MM.1S (cell line): ENCODE measurements at regions not wholly inside any gene's neighbourhood (a gene's known extent, or its start where the extent isn't known, plus 50 kb on each side); places are given as distances from the start of the nearest gene placed in this dataset.

Experiments
- DNase-seq: peaks from one replicate; pipeline ENCODE4 v3.0.0-alpha.2; 2015
- H2AFZ ChIP-seq: fragments of 300-600 bp; sonication (generic); 2 replicates; pipeline ENCODE4 v1.6.0; 2016; ENCODE audit warnings: antibody characterized with exemption, low read length
- H3F3A ChIP-seq: fragments of 300-600 bp; sonication (generic); 2 replicates; pipeline ENCODE4 v1.6.1; 2016; ENCODE audit warnings: mild to moderate bottlenecking, antibody characterized with exemption, low read length, moderate library complexity, mixed read lengths; ENCODE audit not compliant: insufficient read depth
- H3K27ac ChIP-seq: fragments of 300-600 bp; sonication (generic); 2 replicates; pipeline ENCODE4 v1.5.1; 2016; ENCODE audit warnings: mild to moderate bottlenecking, low read length
- H3K27me3 ChIP-seq: fragments of 300-600 bp; sonication (generic); replicated peaks from 2 replicates; pipeline ENCODE4 v1.6.0; 2016; ENCODE audit warnings: low read length; ENCODE audit not compliant: insufficient read depth
- H3K36me3 ChIP-seq: fragments of 300-600 bp; sonication (generic); replicated peaks from 2 replicates; pipeline ENCODE4 v1.6.1; 2016; ENCODE audit warnings: mild to moderate bottlenecking, low read length, mixed read lengths; ENCODE audit not compliant: insufficient read depth
- H3K4me1 ChIP-seq: fragments of 300-600 bp; sonication (generic); 2 replicates; pipeline ENCODE4 v1.6.1; 2016; ENCODE audit warnings: low read length, mixed read lengths
- H3K4me2 ChIP-seq: fragments of 300-600 bp; sonication (generic); 2 replicates; pipeline ENCODE4 v1.6.0; 2016; ENCODE audit warnings: low read depth, low read length
- H3K4me3 ChIP-seq: fragments of 300-600 bp; sonication (generic); 2 replicates; pipeline ENCODE4 v1.5.1; 2016; ENCODE audit warnings: low read length, mixed read lengths
- H3K79me2 ChIP-seq: fragments of 300-600 bp; sonication (generic); 2 replicates; pipeline ENCODE4 v1.6.1; 2016; ENCODE audit warnings: mixed run types, low read length, mixed read lengths
- H3K9ac ChIP-seq: fragments of 300-600 bp; sonication (generic); 2 replicates; pipeline ENCODE4 v1.6.1; 2016; ENCODE audit warnings: low read length, mixed read lengths
- H3K9me2 ChIP-seq: fragments of 300-600 bp; sonication (generic); replicated peaks from 2 replicates; pipeline ENCODE4 v1.6.1; 2016; ENCODE audit warnings: mild to moderate bottlenecking, low read length, mixed read lengths; ENCODE audit not compliant: insufficient read depth
- H3K9me3 ChIP-seq: fragments of 300-600 bp; sonication (generic); replicated peaks from 2 replicates; pipeline ENCODE4 v1.6.1; 2016; ENCODE audit warnings: mild to moderate bottlenecking, low read length, mixed read lengths; ENCODE audit not compliant: insufficient read depth
- H4K20me1 ChIP-seq: fragments of 300-600 bp; sonication (generic); 2 replicates; pipeline ENCODE4 v1.6.1; 2016; ENCODE audit warnings: mild to moderate bottlenecking, low read length, moderate library complexity, mixed read lengths; ENCODE audit not compliant: insufficient read depth
- CTCF ChIP-seq: fragments of 300-600 bp; sonication (generic); IDR thresholded peaks from 2 replicates; pipeline ENCODE4 v1.5.1; 2016; ENCODE audit warnings: antibody characterized with exemption, low read length, mixed read lengths
- EZH2 ChIP-seq: fragments of 300-600 bp; sonication (generic); optimal IDR thresholded peaks from 2 replicates; pipeline ENCODE3; 2017; ENCODE audit warnings: low read depth, mild to moderate bottlenecking, antibody characterized with exemption, low read length, mixed read lengths
- EZH2phosphoT487 ChIP-seq: fragments of 300-600 bp; sonication (generic); IDR thresholded peaks from 2 replicates; pipeline ENCODE4 v1.6.1; 2018; ENCODE audit warnings: antibody characterized with exemption, low read length

DNA sequence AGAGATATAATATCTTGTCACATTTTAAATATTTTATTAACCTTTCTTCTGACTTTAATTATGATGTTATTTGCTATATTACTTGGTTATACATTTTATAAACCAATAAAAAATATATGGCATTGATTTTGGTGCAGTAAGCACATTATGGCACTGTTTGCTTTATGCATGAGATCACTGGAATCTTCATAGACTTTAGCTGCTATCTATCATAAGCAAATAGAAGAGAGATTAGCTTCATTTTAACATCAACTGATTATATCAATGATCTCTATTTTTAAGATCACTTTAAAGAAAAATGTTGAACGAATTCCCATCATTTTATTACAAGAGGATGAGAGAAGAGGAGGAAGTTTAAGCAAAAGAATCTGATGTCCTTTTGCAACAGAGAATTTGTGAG, 58.6 kb upstream of the CDK1 start:
- DNase-seq = no peak

GRCh38 chr10:60718886-60719285, 59.4 kb upstream of the CDK1 start:
- Histone ChIP-seq H3K27me3 (no peaks in the 10 kb centered on the region), H3K4me2 (no peak overlapping the region), H4K20me1 (no peaks in the 10 kb centered on the region), H3K9me3 (no peaks in the 10 kb centered on the region), H3K79me2 (no peaks in the 10 kb centered on the region), H3K27ac (no peak overlapping the region), H3K4me1 (peaks cover 17% of the 10 kb centered on the region), H3K9me2 (no peaks in the 10 kb centered on the region), H3F3A (peaks cover 8% of the 10 kb centered on the region), H3K9ac (no peak overlapping the region), H2AFZ (no peak overlapping the region), H3K4me3 (no peak overlapping the region), H3K36me3 (no peaks in the 10 kb centered on the region)
- no peak for DNase-seq
- TF ChIP-seq EZH2phosphoT487 (no peak), EZH2 (no peak), CTCF (no peak)

More for the DNA sequence above, 58.6 kb upstream of the CDK1 start:
- no peak overlapping the region for H3K4me3 ChIP-seq
- H2AFZ ChIP-seq = no peak overlapping the region
- H3K4me2 ChIP-seq = no peak overlapping the region
- H3F3A ChIP-seq = 0 out of 2 replicates have a peak, but pooled peaks cover under 1% of the 10 kb centered on the region
- no peaks in the 10 kb centered on the region for H3K79me2 ChIP-seq
- no peak overlapping the region for H3K9ac ChIP-seq
- H3K9me2 ChIP-seq = no peaks in the 10 kb centered on the region
- no peaks in the 10 kb centered on the region for H3K36me3 ChIP-seq
- no peak overlapping the region for H3K27ac ChIP-seq
- H4K20me1 ChIP-seq = no peaks in the 10 kb centered on the region
- peaks cover 8% of the 10 kb centered on the region for H3K4me1 ChIP-seq
- H3K9me3 ChIP-seq = no peaks in the 10 kb centered on the region
- no peak for TF ChIP-seq EZH2
- no peak for TF ChIP-seq EZH2phosphoT487
- TF ChIP-seq CTCF = no peak
- H3K27me3 ChIP-seq = no peaks in the 10 kb centered on the region

- peaks cover 10% of the 10 kb centered on the region for H3F3A ChIP-seq
- H3K4me3 ChIP-seq = no peak overlapping the region
- no peaks in the 10 kb centered on the region for H4K20me1 ChIP-seq
- H3K9me3 ChIP-seq = no peaks in the 10 kb centered on the region
- H3K27me3 ChIP-seq = no peaks in the 10 kb centered on the region
- no peaks in the 10 kb centered on the region for H3K9me2 ChIP-seq
- TF ChIP-seq EZH2 (no peak), CTCF (no peak), EZH2phosphoT487 (no peak)
- no peak overlapping the region for H2AFZ ChIP-seq
- H3K4me2 ChIP-seq = no peak overlapping the region
- DNase-seq = peak; percentile 37
- H3K79me2 ChIP-seq = no peaks in the 10 kb centered on the region
- H3K9ac ChIP-seq = no peak overlapping the region
- H3K4me1 ChIP-seq = peaks cover 19% of the 10 kb centered on the region
- no peak overlapping the region for H3K27ac ChIP-seq
- no peaks in the 10 kb centered on the region for H3K36me3 ChIP-seq
Measured at GRCh38 chr10:60717852-60718251, 60.4 kb upstream of the CDK1 start.
